Neural cell (in vitro differentiated cells): ENCODE measurements at regions not wholly inside any gene's neighbourhood (a gene's known extent, or its start where the extent isn't known, plus 50 kb on each side); places are given as distances from the start of the nearest gene placed in this dataset.

ENCODE experiments used
- H2AFZ ChIP-seq: fragments of 200-600, 300-800 bp; sonication (generic), shearing (Covaris generic); 2 replicates; pipeline ENCODE4 v1.6.0; 2014; ENCODE audit warnings: low read depth, mild to moderate bottlenecking, antibody characterized with exemption, low read length, moderate library complexity
- H3F3A ChIP-seq: fragments of 200-600 bp; shearing (Covaris generic); 2 replicates; pipeline ENCODE4 v1.6.1; 2016; ENCODE audit warnings: mild to moderate bottlenecking, moderate library complexity, mixed read lengths, antibody characterized with exemption, low read length; ENCODE audit not compliant: insufficient read depth, poor library complexity, severe bottlenecking
- H3K27ac ChIP-seq: fragments of 200-600, 300-800 bp; sonication (generic), shearing (Covaris generic); 2 replicates; pipeline ENCODE4 v1.5.1; 2014; ENCODE audit warnings: mild to moderate bottlenecking, low read length, moderate library complexity
- H3K27me3 ChIP-seq: fragments of 300-800, 200-600 bp; sonication (generic), shearing (Covaris generic); 2 replicates; pipeline ENCODE4 v1.6.0; 2014; ENCODE audit warnings: mild to moderate bottlenecking, low read depth, low read length, moderate library complexity; ENCODE audit not compliant: insufficient read depth
- H3K36me3 ChIP-seq: fragments of 300-800, 200-600 bp; sonication (generic), shearing (Covaris generic); 2 replicates; pipeline ENCODE4 v1.5.1; 2014; ENCODE audit warnings: mild to moderate bottlenecking, antibody characterized with exemption, low read length, moderate library complexity; ENCODE audit not compliant: insufficient read depth
- H3K4me2 ChIP-seq: fragments of 300-800, 200-600 bp; sonication (generic), shearing (Covaris generic); 2 replicates; pipeline ENCODE4 v1.6.0; 2014; ENCODE audit warnings: mild to moderate bottlenecking, low read length
- H3K4me3 ChIP-seq: fragments of 300-800, 200-600 bp; sonication (generic), shearing (Covaris generic); 2 replicates; pipeline ENCODE4 v1.5.1; 2014; ENCODE audit warnings: mild to moderate bottlenecking, low read length, moderate library complexity
- H3K79me2 ChIP-seq: fragments of 200-600 bp; shearing (Covaris generic); replicated peaks from 2 replicates; pipeline ENCODE4 v1.6.0; 2014; ENCODE audit warnings: mild to moderate bottlenecking, low read length, moderate library complexity; ENCODE audit not compliant: insufficient read depth
- H3K9ac ChIP-seq: fragments of 300-800, 200-600 bp; sonication (generic), shearing (Covaris generic); 2 replicates; pipeline ENCODE4 v1.6.1; 2016; ENCODE audit warnings: mild to moderate bottlenecking, low read length, mixed read lengths
- H3K9me2 ChIP-seq: fragments of 200-600 bp; shearing (Covaris generic); 2 replicates; pipeline ENCODE4 v1.6.1; 2016; ENCODE audit warnings: mild to moderate bottlenecking, low read length, mixed read lengths; ENCODE audit not compliant: insufficient read depth
- H3K9me3 ChIP-seq: fragments of 200-600, 300-800 bp; sonication (generic), shearing (Covaris generic); 2 replicates; pipeline ENCODE4 v1.6.1; 2016; ENCODE audit warnings: mild to moderate bottlenecking, mixed run types, low read length, moderate library complexity, mixed read lengths
- H4K20me1 ChIP-seq: fragments of 200-600 bp; shearing (Covaris generic); 2 replicates; pipeline ENCODE4 v1.6.1; 2016; ENCODE audit warnings: mild to moderate bottlenecking, mixed run types; ENCODE audit not compliant: insufficient read depth
- CTCF ChIP-seq: fragments of 450-650 bp; IDR thresholded peaks from 2 replicates; pipeline ENCODE4 v1.5.1; 2014; ENCODE audit warnings: antibody characterized with exemption, mild to moderate bottlenecking, moderate library complexity; ENCODE audit not compliant: poor library complexity, severe bottlenecking
- EP300 ChIP-seq: fragments of 450-650 bp; conservative IDR thresholded peaks from 2 replicates; pipeline ENCODE4 v1.6.1; 2014; ENCODE audit warnings: antibody characterized with exemption, mild to moderate bottlenecking, moderate library complexity; ENCODE audit not compliant: poor library complexity, severe bottlenecking
- EZH2 ChIP-seq: fragments of 200-600, 300-800 bp; shearing (Covaris generic), sonication (generic); IDR thresholded peaks from 2 replicates; pipeline ENCODE4 v1.6.1; 2014; ENCODE audit warnings: antibody characterized with exemption, low read length, borderline replicate concordance, mild to moderate bottlenecking; ENCODE audit not compliant: insufficient read depth, poor library complexity, severe bottlenecking
- MXI1 ChIP-seq: fragments of 450-650 bp; conservative IDR thresholded peaks from 2 replicates; pipeline ENCODE4 v1.6.1; 2014; ENCODE audit warnings: antibody characterized with exemption, mild to moderate bottlenecking; ENCODE audit not compliant: poor library complexity, severe bottlenecking
- POLR2AphosphoS5 ChIP-seq: IDR thresholded peaks from 2 replicates; pipeline ENCODE4 v1.6.1; 2012
- RAD21 ChIP-seq: fragments of 450-650 bp; conservative IDR thresholded peaks from 2 replicates; pipeline ENCODE4 v1.6.1; 2014; ENCODE audit warnings: antibody characterized with exemption, mild to moderate bottlenecking, moderate library complexity
- REST ChIP-seq: IDR thresholded peaks from 2 replicates; pipeline ENCODE4 v1.6.1; 2012; ENCODE audit warnings: borderline replicate concordance
- SMC3 ChIP-seq: fragments of 450-650 bp; conservative IDR thresholded peaks from 2 replicates; pipeline ENCODE4 v1.6.1; 2014; ENCODE audit warnings: antibody characterized with exemption, mild to moderate bottlenecking, moderate library complexity; ENCODE audit not compliant: poor library complexity
- TAF1 ChIP-seq: IDR thresholded peaks from 2 replicates; pipeline ENCODE4 v1.6.1; 2012; ENCODE audit warnings: low read depth

- Histone ChIP-seq H4K20me1 (no peaks in the 10 kb centered on the region), H3K36me3 (no peaks in the 10 kb centered on the region), H3K79me2 (no peaks in the 10 kb centered on the region), H3K9me2 (no peaks in the 10 kb centered on the region), H3K4me2 (no peak overlapping the region), H3K27ac (no peak overlapping the region), H3K27me3 (no peaks in the 10 kb centered on the region), H3K9ac (no peak overlapping the region), H2AFZ (no peak overlapping the region), H3K4me3 (no peak overlapping the region), H3K9me3 (no peaks in the 10 kb centered on the region), H3F3A (no peaks in the 10 kb centered on the region)
- TF ChIP-seq TAF1 (no peak), SMC3 (no peak), EP300 (no peak), RAD21 (no peak), CTCF (no peak), POLR2AphosphoS5 (no peak), EZH2 (no peak), MXI1 (no peak), REST (no peak)
These were observed 176.5 kb upstream of the ADO start for GRCh38 chr10:62627983-62628382.

GRCh38 chr10:62631241-62631640 is 173.3 kb upstream of the ADO start:
- H3K9me3 ChIP-seq = no peaks in the 10 kb centered on the region
- H4K20me1 ChIP-seq = no peaks in the 10 kb centered on the region
- TF ChIP-seq SMC3 (no peak), CTCF (no peak), RAD21 (no peak), EP300 (no peak), REST (no peak), EZH2 (no peak)
- H3K4me3 ChIP-seq = no peak overlapping the region
- H3K4me2 ChIP-seq = no peak overlapping the region
- no peaks in the 10 kb centered on the region for H3K27me3 ChIP-seq
- H3K79me2 ChIP-seq = no peaks in the 10 kb centered on the region
- no peak overlapping the region for H2AFZ ChIP-seq
- H3K9me2 ChIP-seq = no peaks in the 10 kb centered on the region
- no peaks in the 10 kb centered on the region for H3F3A ChIP-seq
- H3K36me3 ChIP-seq = no peaks in the 10 kb centered on the region
- H3K9ac ChIP-seq = no peak overlapping the region
- H3K27ac ChIP-seq = no peak overlapping the region
